Islet precursor cell (in vitro differentiated cells): ENCODE measurements at regions not wholly inside any gene's neighbourhood (a gene's known extent, or its start where the extent isn't known, plus 50 kb on each side); places are given as distances from the start of the nearest gene placed in this dataset.

Experiments
- DNase-seq: peaks from one replicate; pipeline ENCODE4 v3.0.0-alpha.2; 2018

DNA sequence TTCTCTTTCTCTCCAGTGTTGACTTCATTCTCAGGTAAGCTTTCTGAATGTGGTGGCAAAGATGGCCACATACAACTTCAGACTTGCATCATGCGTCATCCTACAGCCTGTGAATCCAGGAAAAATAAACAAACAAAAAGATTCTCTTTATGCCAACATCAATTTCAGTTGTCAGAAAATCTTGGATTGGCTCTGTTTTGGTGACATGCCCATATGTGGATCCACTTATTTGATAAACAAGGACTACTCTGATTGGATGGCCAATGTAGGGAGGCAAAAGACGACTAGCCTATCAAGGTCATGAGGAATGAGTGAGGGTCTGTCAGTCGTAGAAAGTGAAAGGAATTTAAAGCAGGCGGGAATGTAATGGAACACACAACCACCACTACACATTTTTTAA lies 866.6 kb downstream of the USP25 start:
- DNase-seq: no peak

DNA sequence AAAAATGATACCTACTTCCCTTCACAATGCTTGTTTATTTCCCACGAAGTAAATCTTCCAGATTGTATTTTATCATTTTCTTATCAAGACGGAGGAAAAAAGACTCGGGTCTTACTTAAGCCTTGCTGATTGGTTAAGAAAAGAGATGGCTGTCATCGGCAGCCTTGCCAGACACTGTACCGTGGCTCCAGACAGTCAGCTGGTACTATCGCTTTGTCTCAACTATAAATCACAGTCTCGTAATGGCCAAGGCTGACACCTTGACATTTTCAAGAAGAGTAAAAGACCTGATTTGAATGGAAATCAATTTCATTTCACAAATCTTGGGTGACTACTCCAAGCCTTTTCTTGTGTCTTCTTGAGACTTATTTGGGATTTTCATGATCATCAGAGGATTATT lies 868.0 kb downstream of the USP25 start:
- no peak for DNase-seq

DNA sequence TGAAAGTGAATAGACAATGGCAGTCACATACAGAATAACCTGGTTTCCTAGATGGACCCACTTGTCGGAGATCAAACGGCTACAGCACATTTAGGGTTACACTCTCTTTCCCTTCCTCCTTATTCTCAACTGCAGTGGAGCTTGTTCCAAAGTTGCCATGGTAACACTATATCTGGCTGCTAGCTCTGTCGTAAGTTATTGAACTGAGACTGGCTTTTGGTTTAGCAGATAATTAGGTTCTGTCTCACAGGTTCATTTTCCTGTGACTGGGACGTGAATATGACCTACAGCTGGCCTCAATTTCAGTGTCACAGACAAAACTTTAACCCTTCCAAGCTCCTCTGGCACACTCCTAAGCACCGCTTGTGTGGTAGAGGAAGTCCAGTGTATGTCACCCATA lies 875.8 kb downstream of the USP25 start:
- DNase-seq: no peak

DNA sequence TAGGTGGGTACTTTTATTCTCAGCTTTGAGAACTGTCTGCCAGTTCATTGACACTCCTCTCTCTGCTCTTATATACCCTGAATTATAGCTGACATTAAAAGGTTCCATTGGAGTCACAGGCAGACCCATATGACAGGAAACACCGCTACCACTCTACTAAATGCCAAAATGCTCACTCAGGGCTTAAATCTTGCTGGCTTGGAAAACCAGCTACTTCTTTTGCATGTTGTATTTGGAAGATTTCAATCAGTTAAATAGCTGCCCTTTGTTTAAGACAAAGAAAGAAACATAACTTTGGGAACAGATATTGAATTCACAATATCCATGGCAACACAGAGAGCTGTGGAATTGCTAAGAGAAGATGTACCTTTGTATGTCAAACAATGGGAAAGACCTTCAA lies 876.5 kb downstream of the USP25 start:
- no peak for DNase-seq

DNA sequence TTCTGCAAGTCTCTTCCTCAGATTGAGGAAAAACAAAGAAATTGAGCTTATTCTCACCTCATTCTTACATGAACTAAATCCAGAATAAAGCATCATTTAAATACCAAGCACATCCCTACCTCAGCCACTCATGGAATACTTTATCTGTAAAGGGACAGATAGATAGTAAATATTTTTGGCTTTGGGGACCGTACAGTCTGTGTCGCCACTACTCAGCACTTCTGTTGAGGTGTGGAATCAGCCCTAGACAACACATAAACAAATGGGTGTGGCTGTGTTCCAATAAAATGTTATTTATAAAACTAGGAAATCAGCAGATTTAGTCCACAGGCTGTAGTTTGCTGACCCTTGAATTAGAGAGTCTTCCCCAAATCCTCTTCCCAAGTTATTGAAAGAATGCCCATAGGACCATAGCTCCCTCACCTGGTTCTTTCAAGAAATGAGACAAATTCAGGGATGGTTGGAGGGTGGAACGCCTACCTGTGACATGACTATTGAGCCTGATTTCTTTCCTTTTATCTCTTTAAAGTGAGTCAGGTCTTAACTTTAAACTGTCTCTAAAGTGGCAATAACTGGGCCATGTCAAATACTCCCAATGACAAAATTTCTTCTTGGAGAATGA lies 878.5 kb downstream of the USP25 start:
- DNase-seq: no peak

DNA sequence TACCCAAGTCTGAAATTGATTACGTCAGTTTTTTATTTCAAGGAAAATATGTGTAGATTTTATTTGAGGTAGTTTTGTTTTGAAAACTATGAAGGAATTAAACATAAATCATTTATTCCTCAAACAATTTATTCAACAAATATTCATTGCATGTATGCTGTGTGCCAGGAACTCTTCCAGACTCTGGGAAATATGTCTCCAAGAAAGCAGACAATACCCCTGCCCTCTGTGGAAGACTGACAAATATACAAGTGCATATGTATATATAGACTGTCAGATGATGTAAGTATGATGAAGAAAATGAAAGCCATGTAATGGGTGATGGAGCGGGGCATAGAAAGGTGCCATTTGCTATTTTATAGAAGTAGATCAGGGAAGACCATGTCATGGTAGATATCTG lies 889.5 kb downstream of the USP25 start:
- DNase-seq: no peak

DNA sequence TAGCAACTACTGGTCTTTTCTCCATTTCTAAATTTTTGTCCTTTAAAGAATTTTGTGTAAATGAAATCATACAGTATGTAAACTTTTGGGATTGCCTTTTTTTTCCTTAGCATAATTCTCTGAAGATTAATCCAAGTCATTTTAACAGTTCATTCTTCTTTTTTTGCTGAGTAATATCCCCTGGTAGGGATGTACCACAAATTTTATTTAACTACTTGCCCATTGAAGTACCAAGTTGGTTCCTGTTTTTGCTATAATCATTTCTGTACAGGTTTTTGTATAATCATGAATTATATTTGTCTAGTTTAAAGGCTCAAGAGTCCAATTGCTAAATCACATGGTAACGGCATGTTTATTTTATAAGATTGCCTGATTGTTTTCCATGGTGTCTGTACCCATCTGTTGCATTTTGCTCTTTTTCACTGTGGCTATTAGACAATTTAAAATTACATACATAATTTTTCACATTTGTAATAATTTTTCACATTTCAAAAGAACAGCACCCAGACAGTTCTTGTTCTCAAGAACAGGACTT lies 891.1 kb downstream of the USP25 start:
- no peak for DNase-seq

DNA sequence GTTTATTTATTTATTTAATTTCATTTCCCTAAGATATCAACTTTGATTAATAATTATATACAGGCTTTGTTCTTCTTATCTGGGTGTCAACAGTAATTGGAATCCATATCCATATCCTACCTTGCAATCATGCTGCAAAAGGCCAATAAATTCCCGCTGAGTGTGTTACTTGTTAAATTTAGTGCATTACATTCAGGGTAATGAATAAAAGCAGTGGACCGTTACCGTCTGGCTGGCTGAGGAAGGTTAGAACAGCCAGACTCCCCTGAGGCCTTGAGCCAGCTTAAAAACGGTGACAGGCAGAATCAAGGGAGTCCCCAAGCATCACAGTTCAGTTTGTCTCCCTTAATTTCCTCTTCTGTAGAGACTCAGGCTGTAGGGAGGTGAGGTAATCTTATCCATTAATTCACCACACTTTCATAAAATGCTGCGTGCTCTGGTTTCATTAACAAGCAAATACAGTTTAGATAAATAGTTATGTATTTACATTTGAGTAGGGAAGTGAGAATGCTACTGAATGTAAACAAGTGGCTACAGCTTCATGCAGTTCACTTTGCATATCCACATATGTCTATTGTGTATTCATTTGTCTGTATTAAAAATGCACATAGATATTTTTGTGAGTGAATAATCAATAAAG lies 888.2 kb upstream of the CXADR start:
- no peak for DNase-seq

DNA sequence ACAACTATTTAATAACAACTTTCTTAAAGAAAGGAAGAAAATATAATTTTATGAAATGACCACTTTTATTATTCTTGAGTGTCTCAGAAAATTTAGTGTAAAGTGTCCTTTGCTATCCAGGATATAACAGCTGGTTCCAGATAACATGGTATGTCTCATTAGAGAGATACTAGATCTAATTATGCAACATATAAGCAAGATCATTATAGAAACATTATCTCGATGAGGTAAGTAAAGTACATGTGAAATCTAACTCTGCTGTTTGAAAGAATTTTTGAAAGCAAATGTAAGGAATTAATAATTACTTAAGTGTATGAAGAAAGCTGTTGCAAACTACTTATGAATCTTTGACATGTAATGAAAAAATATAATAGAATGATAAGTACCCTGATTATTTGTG lies 887.4 kb upstream of the CXADR start:
- DNase-seq: no peak

DNA sequence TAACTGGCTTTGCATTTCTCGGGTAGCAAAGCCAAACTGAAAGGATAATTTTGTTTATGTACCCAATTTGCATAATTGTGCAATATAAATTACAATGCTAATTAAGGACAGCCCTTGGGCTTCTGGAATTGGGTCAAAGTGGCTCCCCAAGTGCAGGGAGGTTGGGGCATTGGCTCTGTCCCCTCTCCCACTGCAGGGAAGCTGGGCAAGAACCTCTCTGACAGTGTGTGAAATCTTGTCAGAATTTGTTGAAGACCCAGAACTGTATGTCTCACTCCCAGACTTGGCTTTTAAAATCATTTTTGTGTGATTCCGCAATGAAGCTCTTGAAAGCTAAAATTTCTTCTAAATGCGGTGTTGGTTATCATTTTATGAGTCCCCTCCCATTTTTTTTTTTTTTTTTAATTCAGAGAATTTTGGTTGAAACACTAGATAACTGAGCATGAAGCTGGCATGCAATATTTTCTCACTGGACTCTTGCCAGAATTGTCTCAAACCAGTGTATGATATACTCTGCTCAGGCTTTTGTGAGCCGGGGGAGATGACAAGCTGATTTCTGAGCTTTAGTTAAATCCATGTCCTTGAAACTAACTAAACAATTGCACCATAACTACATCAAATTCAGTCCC lies 878.9 kb upstream of the CXADR start:
- no peak for DNase-seq

DNA sequence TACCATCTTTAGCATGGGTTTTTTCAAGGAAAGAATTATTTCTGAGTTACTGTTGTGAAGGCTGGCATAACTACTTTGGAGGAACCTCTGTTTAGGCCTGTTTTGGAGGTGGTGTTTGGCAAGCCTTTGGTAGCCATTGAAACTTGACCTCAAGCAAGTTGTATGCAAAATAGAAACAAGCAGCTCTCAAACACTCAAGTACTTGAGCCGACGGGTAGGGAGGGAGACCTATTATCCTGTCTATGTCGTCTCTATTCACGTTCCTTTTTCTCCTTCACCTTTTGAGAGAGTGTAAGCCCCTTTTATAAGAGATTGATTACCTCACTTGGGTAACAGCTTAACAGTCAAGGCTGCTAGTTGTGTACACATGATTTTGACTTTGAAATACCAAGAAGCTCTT lies 878.3 kb upstream of the CXADR start:
- no peak for DNase-seq

DNA sequence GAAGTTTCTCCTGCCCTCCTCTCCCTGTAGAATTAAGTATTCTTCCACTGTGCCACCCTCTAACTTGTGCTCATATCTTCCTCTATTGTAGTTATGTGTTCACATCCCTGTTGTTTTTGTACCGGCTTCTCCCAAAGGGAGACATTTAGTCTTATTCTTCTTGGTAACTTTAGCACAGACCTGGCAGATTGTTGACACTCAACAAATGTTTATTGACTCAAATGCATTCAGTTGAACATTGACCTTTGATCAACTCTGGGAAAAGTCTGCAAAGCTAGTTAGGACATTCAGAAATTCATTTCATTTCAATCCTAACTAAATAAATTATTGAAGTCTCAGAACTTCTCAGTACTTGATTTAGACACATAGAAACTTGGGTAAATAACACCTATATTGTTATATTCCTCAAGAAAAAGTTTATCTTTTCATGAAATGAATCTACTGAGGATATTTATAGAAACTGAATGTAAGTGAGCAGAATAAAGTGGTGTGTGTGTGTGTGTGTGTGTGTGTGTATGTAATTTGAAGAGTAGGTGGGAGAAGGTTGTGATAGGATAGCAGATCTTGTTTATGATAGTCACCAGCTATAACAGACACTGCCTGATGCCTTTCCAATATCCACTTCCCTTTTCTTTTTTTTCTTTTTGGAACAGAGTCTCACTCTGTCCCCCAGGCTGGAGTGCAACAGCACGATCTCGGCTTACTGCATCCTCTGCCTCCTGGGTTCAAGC lies 872.4 kb upstream of the CXADR start:
- DNase-seq: no peak

DNA sequence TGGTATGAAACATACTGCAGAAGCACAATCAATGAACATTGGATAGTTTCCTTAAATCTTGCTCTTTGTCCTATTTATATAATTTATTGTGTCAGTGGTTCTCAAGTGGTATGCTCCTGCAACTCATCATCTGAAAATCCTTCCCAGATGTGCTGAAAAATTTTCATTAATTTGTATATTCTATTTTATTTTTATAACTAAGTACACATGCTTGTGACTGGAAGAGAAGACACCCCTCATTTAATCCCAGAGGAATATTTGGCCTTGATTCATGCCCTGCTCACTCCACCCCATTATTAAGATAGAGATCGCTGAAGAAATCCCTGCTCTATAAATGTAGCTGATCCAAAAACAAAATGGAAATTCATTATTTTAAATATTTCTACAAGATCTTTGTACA lies 870.5 kb upstream of the CXADR start:
- DNase-seq: no peak

DNA sequence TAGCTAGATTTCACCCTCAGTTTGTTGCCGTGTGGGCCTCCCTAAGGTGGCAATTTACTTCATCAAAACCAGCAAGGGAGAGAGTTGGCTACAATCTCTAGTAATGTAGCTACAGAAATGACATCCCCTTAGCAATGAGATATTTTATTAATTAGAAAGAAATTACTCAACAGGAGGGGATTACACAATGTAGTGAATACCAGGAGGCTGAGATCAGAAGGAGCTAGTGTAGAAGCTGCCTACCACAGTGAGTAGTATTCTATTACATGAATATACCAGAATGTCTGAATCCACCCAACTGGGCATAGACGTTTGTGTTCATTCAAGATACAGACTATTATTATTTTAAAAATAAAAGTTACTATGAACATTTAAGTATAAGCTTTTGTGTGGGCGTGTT lies 868.2 kb upstream of the CXADR start:
- no peak for DNase-seq

DNA sequence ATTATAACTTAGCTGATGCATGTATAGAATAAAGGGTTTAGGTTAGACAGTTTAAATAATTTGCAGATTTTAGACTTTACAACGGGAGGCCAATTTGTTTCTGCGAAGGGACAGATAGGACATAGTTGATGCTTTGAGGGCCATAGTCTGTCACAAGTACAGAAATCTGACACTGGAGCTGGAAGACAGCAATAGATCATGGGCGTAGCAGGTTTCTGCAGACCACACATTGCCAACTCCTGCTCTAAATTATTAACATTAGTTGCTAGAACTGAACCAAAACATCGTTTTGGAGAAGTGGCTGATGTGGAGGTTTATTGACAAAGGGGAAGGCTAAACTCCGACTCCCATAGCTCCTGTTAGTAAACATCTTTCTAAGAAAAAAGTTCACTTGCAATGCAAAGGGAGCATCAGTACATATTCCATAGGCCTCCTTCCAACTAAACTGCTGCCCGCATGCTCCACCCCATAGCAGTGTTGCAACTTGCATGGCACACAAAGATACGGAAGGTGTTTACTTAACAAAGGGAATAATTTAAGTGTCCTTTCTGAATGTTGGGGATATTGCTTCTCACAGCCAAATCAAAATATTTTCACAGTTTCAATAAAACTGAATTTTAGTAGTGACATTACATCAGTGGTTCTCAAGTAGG lies 862.0 kb upstream of the CXADR start:
- no peak for DNase-seq

DNA sequence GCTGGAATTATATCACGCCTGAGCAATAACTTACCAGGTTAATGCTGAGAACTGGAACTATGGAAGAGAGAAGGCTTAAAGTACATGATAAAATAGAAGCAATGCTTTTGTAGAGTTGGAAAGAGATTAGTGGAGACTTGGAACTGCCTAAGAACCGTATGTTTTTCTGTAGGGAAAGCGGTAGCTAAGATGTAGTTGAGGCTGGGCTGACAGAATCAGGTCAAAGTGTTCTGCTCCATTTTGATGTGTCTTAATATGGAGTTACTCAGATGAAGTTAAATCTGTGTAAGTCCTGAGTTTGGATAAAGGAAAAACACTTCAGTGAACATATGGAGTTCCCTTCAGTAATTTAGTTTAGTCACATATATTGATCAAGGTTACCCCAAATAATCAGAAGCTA lies 860.9 kb upstream of the CXADR start:
- no peak for DNase-seq

DNA sequence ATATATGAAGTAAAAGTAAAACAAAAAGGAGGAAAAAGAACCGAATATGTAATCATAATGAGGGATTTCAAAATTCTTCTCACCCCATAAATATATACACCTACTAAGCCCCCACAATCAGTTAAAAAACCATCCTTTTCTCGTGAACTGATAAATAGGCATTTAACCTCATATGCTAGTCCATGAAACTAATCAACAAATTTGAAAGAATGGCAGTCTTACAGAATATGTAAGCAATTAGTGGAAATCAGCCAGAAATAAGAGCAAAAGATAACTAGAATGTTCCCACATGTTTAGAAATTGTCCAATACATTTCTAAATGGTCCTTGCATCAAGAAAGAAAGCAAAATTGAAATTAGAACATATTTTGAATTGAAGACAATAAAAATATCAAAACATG lies 849.4 kb upstream of the CXADR start:
- DNase-seq: no peak

DNA sequence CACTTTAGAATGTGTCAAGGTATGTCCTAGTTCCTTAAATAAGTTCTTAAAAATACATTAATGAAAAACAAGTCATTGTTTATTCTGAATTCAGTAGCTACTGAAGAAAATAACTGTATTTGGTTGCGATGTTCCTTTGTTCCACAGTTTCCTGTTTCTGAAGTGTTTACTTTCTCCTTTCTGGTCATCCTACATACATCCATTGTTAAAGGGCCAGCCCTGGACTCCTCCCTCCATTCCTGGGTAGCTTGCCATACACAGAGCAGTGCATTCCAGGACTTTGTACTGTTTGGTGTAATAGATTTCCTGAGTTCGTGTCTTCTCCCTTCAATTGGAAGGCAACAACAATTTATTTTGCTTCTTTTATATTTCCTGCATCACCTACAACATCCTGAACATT lies 845.4 kb upstream of the CXADR start:
- no peak for DNase-seq

DNA sequence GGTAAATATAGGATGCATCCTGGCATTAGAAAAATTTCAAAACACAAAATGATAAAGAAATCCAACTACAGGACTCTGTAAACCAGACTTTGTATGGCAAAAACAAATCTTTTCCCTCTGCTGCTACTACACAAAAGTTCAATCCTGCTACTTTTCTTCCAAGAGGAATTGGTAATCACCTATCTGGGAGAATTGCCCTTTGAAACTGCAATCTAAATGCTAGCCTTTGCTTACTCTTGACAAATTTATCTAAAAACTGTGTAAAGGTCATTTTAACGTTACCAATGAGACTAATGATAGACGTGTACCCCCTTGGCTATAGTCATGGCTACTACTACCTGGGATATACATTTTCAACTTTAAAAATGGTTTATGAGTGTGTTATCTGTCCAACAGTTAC lies 837.9 kb upstream of the CXADR start:
- DNase-seq: no peak

DNA sequence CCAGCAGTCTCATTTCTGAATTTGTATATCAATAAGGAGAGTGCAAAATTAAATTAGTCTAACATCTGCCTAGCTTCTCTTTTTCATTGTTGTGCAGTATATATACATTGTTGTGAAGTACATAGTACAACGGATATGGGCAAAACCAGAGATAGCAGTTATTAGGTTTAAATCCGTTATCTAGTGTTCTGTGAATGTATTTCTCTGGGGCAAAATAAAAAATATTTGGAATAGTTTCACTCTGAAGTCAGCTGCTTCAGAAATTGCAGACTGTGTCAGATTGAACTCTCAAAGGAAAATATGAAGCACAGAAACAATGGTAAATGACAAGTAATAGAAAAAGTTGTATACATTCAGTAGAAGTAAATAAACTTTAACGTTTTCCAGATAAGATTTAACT lies 836.5 kb upstream of the CXADR start:
- DNase-seq: no peak

DNA sequence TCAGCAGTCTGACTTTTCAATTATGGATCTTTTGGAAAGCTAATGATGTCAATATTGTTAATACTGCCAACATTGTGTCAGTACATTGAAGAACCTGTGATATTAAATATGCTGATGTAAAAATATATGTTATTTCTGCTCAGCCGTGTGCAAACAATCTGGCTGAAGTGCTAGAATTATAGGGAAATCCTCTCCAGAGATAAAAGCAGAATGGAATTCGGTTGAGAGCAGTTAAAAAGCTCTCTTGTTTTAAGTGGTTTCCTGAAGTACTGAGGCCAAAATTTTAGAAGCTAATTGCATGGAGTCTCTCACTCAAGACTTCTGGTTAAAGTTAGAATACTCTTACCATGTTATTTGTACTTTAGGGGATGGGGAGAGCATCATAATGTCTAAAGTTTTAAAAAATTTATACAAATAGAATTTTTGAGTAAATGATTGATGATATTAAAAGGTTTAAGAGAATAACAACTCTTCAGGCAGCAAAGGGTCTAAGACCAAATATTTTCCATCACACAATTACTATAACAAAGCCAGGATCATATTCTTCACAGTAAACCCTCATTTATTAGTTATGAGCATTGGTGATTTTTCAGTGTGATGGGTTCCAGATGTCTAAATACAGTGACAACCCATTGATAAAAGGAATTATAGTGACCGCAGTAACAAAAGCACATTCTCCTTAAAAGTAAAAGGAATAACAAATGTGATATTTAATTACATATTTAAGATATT lies 834.2 kb upstream of the CXADR start:
- DNase-seq: no peak

DNA sequence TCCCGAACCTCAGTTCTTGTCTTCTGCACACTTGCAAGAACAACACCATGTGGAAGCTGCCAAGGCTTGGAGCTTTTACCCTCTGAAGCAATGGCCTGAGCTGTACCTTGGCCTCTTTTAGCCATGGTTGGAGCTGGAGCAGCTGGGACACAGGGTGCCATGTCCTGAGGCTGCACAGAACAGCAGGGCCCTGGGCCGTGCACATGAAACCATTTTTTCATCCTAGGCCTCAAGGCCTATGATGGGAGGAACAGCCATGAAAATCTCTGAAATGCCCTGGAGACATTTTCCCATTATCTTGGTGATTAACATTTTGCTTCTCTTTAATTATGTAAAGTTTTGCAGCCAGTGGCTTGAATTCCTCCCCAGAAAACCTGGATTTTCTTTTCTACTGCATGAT lies 817.8 kb upstream of the CXADR start:
- no peak for DNase-seq

DNA sequence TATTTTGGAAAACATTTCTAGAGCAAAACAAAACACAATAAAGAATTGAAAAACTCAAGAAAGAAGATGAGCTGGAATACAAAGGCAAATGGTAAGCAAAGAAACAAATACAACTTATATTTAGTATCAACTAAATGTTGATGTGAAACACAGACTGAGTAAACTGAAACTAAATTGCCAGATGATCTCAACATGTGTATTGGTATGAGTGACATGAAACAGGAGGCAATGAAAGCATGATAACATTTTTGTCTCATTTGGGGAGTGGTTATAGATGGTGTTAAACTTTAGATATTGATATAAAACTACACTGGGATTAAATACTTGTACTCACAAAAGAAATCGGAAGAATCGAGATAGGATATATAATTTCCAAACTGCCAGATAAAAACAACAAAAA lies 805.6 kb upstream of the CXADR start:
- no peak for DNase-seq
